HG03196 (cell line): ENCODE measurements at regions not wholly inside any gene's neighbourhood (a gene's known extent, or its start where the extent isn't known, plus 50 kb on each side); places are given as distances from the start of the nearest gene placed in this dataset.

Experiments used
- ATAC-seq: cut with Tn5 transposase; IDR thresholded peaks from one replicate; pipeline ENCODE4 v1.9.1; 2021; ENCODE audit not compliant: unreplicated experiment

GRCh38 chrX:20393944-20394343 lies 127.2 kb upstream of the RPS6KA3 start:
- no peak for ATAC-seq

- no peak for ATAC-seq
Measured at GRCh38 chrX:20388594-20388993, 121.9 kb upstream of the RPS6KA3 start.

GRCh38 chrX:20383477-20383876 lies 116.8 kb upstream of the RPS6KA3 start:
- no peak for ATAC-seq

- peak; percentile 72 for ATAC-seq
Measured at GRCh38 chrX:20382518-20383297, 116.0 kb upstream of the RPS6KA3 start.

- no peak for ATAC-seq
Measured at GRCh38 chrX:20382082-20382481, 115.4 kb upstream of the RPS6KA3 start.

GRCh38 chrX:20378233-20378920 lies 111.7 kb upstream of the RPS6KA3 start:
- ATAC-seq = peak; percentile 58

GRCh38 chrX:20374900-20375438 lies 108.3 kb upstream of the RPS6KA3 start:
- no peak for ATAC-seq

GRCh38 chrX:20374450-20374849 lies 107.7 kb upstream of the RPS6KA3 start:
- no peak for ATAC-seq

- ATAC-seq = no peak
Measured at GRCh38 chrX:20373063-20373462, 106.4 kb upstream of the RPS6KA3 start.

- ATAC-seq = no peak
Measured at GRCh38 chrX:20372533-20372932, 105.8 kb upstream of the RPS6KA3 start.

GRCh38 chrX:20369468-20369867 lies 102.8 kb upstream of the RPS6KA3 start:
- no peak for ATAC-seq

GRCh38 chrX:20364238-20364637 lies 97.5 kb upstream of the RPS6KA3 start:
- ATAC-seq = no peak

GRCh38 chrX:20363275-20363674 lies 96.6 kb upstream of the RPS6KA3 start:
- no peak for ATAC-seq

- ATAC-seq = no peak
Measured at GRCh38 chrX:20362268-20363267, 95.9 kb upstream of the RPS6KA3 start.

- ATAC-seq = no peak
Measured at GRCh38 chrX:20361890-20362262, 95.2 kb upstream of the RPS6KA3 start.

GRCh38 chrX:20361081-20361889 lies 94.6 kb upstream of the RPS6KA3 start:
- ATAC-seq = no peak

- ATAC-seq = no peak
Measured at GRCh38 chrX:20355187-20355586, 88.5 kb upstream of the RPS6KA3 start.

GRCh38 chrX:20354505-20354904 lies 87.8 kb upstream of the RPS6KA3 start:
- no peak for ATAC-seq

- no peak for ATAC-seq
Measured at GRCh38 chrX:20352935-20353336, 86.2 kb upstream of the RPS6KA3 start.

- no peak for ATAC-seq
Measured at GRCh38 chrX:20352504-20352903, 85.8 kb upstream of the RPS6KA3 start.
